Neural cell (in vitro differentiated cells): ENCODE measurements at regions not wholly inside any gene's neighbourhood (a gene's known extent, or its start where the extent isn't known, plus 50 kb on each side); places are given as distances from the start of the nearest gene placed in this dataset.

Experiments
- H2AFZ ChIP-seq: fragments of 200-600, 300-800 bp; sonication (generic), shearing (Covaris generic); 2 replicates; pipeline ENCODE4 v1.6.0; 2014; ENCODE audit warnings: low read depth, mild to moderate bottlenecking, antibody characterized with exemption, low read length, moderate library complexity
- H3F3A ChIP-seq: fragments of 200-600 bp; shearing (Covaris generic); 2 replicates; pipeline ENCODE4 v1.6.1; 2016; ENCODE audit warnings: mild to moderate bottlenecking, moderate library complexity, mixed read lengths, antibody characterized with exemption, low read length; ENCODE audit not compliant: insufficient read depth, poor library complexity, severe bottlenecking
- H3K27ac ChIP-seq: fragments of 200-600, 300-800 bp; sonication (generic), shearing (Covaris generic); 2 replicates; pipeline ENCODE4 v1.5.1; 2014; ENCODE audit warnings: mild to moderate bottlenecking, low read length, moderate library complexity
- H3K27me3 ChIP-seq: fragments of 300-800, 200-600 bp; sonication (generic), shearing (Covaris generic); 2 replicates; pipeline ENCODE4 v1.6.0; 2014; ENCODE audit warnings: mild to moderate bottlenecking, low read depth, low read length, moderate library complexity; ENCODE audit not compliant: insufficient read depth
- H3K36me3 ChIP-seq: fragments of 300-800, 200-600 bp; sonication (generic), shearing (Covaris generic); 2 replicates; pipeline ENCODE4 v1.5.1; 2014; ENCODE audit warnings: mild to moderate bottlenecking, antibody characterized with exemption, low read length, moderate library complexity; ENCODE audit not compliant: insufficient read depth
- H3K4me2 ChIP-seq: fragments of 300-800, 200-600 bp; sonication (generic), shearing (Covaris generic); 2 replicates; pipeline ENCODE4 v1.6.0; 2014; ENCODE audit warnings: mild to moderate bottlenecking, low read length
- H3K4me3 ChIP-seq: fragments of 300-800, 200-600 bp; sonication (generic), shearing (Covaris generic); 2 replicates; pipeline ENCODE4 v1.5.1; 2014; ENCODE audit warnings: mild to moderate bottlenecking, low read length, moderate library complexity
- H3K79me2 ChIP-seq: fragments of 200-600 bp; shearing (Covaris generic); replicated peaks from 2 replicates; pipeline ENCODE4 v1.6.0; 2014; ENCODE audit warnings: mild to moderate bottlenecking, low read length, moderate library complexity; ENCODE audit not compliant: insufficient read depth
- H3K9ac ChIP-seq: fragments of 300-800, 200-600 bp; sonication (generic), shearing (Covaris generic); 2 replicates; pipeline ENCODE4 v1.6.1; 2016; ENCODE audit warnings: mild to moderate bottlenecking, low read length, mixed read lengths
- H3K9me2 ChIP-seq: fragments of 200-600 bp; shearing (Covaris generic); 2 replicates; pipeline ENCODE4 v1.6.1; 2016; ENCODE audit warnings: mild to moderate bottlenecking, low read length, mixed read lengths; ENCODE audit not compliant: insufficient read depth
- H3K9me3 ChIP-seq: fragments of 200-600, 300-800 bp; sonication (generic), shearing (Covaris generic); 2 replicates; pipeline ENCODE4 v1.6.1; 2016; ENCODE audit warnings: mild to moderate bottlenecking, mixed run types, low read length, moderate library complexity, mixed read lengths
- H4K20me1 ChIP-seq: fragments of 200-600 bp; shearing (Covaris generic); 2 replicates; pipeline ENCODE4 v1.6.1; 2016; ENCODE audit warnings: mild to moderate bottlenecking, mixed run types; ENCODE audit not compliant: insufficient read depth
- EP300 ChIP-seq: fragments of 450-650 bp; conservative IDR thresholded peaks from 2 replicates; pipeline ENCODE4 v1.6.1; 2014; ENCODE audit warnings: antibody characterized with exemption, mild to moderate bottlenecking, moderate library complexity; ENCODE audit not compliant: poor library complexity, severe bottlenecking
- EZH2 ChIP-seq: fragments of 200-600, 300-800 bp; shearing (Covaris generic), sonication (generic); IDR thresholded peaks from 2 replicates; pipeline ENCODE4 v1.6.1; 2014; ENCODE audit warnings: antibody characterized with exemption, low read length, borderline replicate concordance, mild to moderate bottlenecking; ENCODE audit not compliant: insufficient read depth, poor library complexity, severe bottlenecking
- MXI1 ChIP-seq: fragments of 450-650 bp; conservative IDR thresholded peaks from 2 replicates; pipeline ENCODE4 v1.6.1; 2014; ENCODE audit warnings: antibody characterized with exemption, mild to moderate bottlenecking; ENCODE audit not compliant: poor library complexity, severe bottlenecking
- POLR2AphosphoS5 ChIP-seq: IDR thresholded peaks from 2 replicates; pipeline ENCODE4 v1.6.1; 2012
- RAD21 ChIP-seq: fragments of 450-650 bp; conservative IDR thresholded peaks from 2 replicates; pipeline ENCODE4 v1.6.1; 2014; ENCODE audit warnings: antibody characterized with exemption, mild to moderate bottlenecking, moderate library complexity
- SMC3 ChIP-seq: fragments of 450-650 bp; conservative IDR thresholded peaks from 2 replicates; pipeline ENCODE4 v1.6.1; 2014; ENCODE audit warnings: antibody characterized with exemption, mild to moderate bottlenecking, moderate library complexity; ENCODE audit not compliant: poor library complexity
- TAF1 ChIP-seq: IDR thresholded peaks from 2 replicates; pipeline ENCODE4 v1.6.1; 2012; ENCODE audit warnings: low read depth
- TF ChIP-seq, protein P1 (sequence below): fragments of 450-650 bp; IDR thresholded peaks from 2 replicates; pipeline ENCODE4 v1.5.1; 2014; ENCODE audit warnings: antibody characterized with exemption, mild to moderate bottlenecking, moderate library complexity; ENCODE audit not compliant: poor library complexity, severe bottlenecking
- TF ChIP-seq, protein P2 (sequence below): IDR thresholded peaks from 2 replicates; pipeline ENCODE4 v1.6.1; 2012; ENCODE audit warnings: borderline replicate concordance

DNA sequence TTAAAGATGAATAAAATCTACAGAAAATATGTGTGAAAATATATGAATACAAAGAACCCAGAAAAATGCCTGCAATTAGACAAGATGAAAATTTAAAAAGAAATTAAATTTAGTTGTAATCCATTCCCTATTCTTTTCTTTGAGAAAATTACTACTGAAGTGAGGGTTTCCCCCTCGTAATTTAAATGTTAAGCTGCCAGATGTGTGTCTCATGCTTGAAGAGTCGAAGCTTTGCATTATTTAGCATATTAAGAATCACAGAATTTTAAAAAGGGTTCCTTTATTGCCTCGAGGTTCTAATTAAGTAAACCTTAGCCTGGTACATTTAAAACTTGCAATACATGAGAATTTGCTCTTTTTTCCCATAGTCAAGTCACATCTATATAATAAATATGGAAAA lies 630.1 kb downstream of the TFAP2A start:
- no peaks in the 10 kb centered on the region for H4K20me1 ChIP-seq
- no peaks in the 10 kb centered on the region for H3K36me3 ChIP-seq
- TF ChIP-seq EP300 (no peak), MXI1 (no peak), EZH2 (no peak), POLR2AphosphoS5 (no peak), TAF1 (no peak)
- TF ChIP-seq, protein P1, sequence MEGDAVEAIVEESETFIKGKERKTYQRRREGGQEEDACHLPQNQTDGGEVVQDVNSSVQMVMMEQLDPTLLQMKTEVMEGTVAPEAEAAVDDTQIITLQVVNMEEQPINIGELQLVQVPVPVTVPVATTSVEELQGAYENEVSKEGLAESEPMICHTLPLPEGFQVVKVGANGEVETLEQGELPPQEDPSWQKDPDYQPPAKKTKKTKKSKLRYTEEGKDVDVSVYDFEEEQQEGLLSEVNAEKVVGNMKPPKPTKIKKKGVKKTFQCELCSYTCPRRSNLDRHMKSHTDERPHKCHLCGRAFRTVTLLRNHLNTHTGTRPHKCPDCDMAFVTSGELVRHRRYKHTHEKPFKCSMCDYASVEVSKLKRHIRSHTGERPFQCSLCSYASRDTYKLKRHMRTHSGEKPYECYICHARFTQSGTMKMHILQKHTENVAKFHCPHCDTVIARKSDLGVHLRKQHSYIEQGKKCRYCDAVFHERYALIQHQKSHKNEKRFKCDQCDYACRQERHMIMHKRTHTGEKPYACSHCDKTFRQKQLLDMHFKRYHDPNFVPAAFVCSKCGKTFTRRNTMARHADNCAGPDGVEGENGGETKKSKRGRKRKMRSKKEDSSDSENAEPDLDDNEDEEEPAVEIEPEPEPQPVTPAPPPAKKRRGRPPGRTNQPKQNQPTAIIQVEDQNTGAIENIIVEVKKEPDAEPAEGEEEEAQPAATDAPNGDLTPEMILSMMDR: no peak
- H3K4me3 ChIP-seq: no peak overlapping the region
- H2AFZ ChIP-seq: no peak overlapping the region
- H3K9ac ChIP-seq: no peak overlapping the region
- H3K79me2 ChIP-seq: no peaks in the 10 kb centered on the region
- no peaks in the 10 kb centered on the region for H3K9me3 ChIP-seq
- no peaks in the 10 kb centered on the region for H3K27me3 ChIP-seq
- H3K27ac ChIP-seq: no peak overlapping the region
- no peaks in the 10 kb centered on the region for H3F3A ChIP-seq
- no peak overlapping the region for H3K4me2 ChIP-seq
- no peaks in the 10 kb centered on the region for H3K9me2 ChIP-seq

DNA sequence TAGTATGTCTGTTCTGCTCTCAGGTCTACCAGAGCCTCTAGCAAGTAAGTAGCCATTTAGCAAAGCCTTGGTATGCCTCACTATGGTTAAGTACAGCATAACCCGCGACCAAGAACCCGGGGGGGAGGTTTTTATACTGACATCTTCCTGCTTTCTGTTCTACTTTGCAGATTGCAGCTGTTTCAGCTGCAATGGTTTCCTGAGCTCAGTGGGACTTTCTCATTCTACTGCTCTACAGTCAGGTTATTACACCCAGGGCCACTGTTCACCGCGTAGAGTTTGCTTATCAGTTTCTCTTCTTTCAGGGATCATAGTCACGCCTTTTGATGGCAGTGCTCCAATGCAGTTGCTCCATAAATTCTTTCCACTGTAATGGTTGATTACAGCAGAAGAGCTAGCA lies 631.3 kb downstream of the TFAP2A start:
- Histone ChIP-seq H3K9me2 (no peaks in the 10 kb centered on the region), H3K36me3 (no peaks in the 10 kb centered on the region), H4K20me1 (no peaks in the 10 kb centered on the region), H3K27ac (no peak overlapping the region), H3K27me3 (no peaks in the 10 kb centered on the region), H3K79me2 (no peaks in the 10 kb centered on the region), H3K9me3 (no peaks in the 10 kb centered on the region), H3K4me2 (no peak overlapping the region), H2AFZ (no peak overlapping the region), H3K4me3 (no peak overlapping the region), H3K9ac (no peak overlapping the region), H3F3A (no peaks in the 10 kb centered on the region)
- no peak for TF ChIP-seq MXI1
- TF ChIP-seq, protein P1: no peak
- TF ChIP-seq EP300: no peak
- no peak for TF ChIP-seq SMC3
- no peak for TF ChIP-seq RAD21
- no peak for TF ChIP-seq TAF1
- TF ChIP-seq, protein P2, sequence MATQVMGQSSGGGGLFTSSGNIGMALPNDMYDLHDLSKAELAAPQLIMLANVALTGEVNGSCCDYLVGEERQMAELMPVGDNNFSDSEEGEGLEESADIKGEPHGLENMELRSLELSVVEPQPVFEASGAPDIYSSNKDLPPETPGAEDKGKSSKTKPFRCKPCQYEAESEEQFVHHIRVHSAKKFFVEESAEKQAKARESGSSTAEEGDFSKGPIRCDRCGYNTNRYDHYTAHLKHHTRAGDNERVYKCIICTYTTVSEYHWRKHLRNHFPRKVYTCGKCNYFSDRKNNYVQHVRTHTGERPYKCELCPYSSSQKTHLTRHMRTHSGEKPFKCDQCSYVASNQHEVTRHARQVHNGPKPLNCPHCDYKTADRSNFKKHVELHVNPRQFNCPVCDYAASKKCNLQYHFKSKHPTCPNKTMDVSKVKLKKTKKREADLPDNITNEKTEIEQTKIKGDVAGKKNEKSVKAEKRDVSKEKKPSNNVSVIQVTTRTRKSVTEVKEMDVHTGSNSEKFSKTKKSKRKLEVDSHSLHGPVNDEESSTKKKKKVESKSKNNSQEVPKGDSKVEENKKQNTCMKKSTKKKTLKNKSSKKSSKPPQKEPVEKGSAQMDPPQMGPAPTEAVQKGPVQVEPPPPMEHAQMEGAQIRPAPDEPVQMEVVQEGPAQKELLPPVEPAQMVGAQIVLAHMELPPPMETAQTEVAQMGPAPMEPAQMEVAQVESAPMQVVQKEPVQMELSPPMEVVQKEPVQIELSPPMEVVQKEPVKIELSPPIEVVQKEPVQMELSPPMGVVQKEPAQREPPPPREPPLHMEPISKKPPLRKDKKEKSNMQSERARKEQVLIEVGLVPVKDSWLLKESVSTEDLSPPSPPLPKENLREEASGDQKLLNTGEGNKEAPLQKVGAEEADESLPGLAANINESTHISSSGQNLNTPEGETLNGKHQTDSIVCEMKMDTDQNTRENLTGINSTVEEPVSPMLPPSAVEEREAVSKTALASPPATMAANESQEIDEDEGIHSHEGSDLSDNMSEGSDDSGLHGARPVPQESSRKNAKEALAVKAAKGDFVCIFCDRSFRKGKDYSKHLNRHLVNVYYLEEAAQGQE: no peak
- TF ChIP-seq POLR2AphosphoS5: no peak
- no peak for TF ChIP-seq EZH2
